Testis (tissue), 2 donors: ENCODE measurements at regions not wholly inside any gene's neighbourhood (a gene's known extent, or its start where the extent isn't known, plus 50 kb on each side); places are given as distances from the start of the nearest gene placed in this dataset.

Source experiments
- CTCF ChIP-seq, 3 experiments: fragments of 450-650 bp in 2 of 3; fragments of 200-600 bp in 1 of 3; sonication (generic) in 1 of 3; IDR thresholded peaks; one replicate each; pipeline ENCODE4 v1.5.1; 2016 to 2019; ENCODE audit warnings: antibody characterized with exemption in 3 of 3, mild to moderate bottlenecking in 2 of 3, moderate library complexity in 1 of 3
- POLR2A ChIP-seq: fragments of 450-650 bp; IDR thresholded peaks from one replicate; pipeline ENCODE4 v1.6.1; 2017; ENCODE audit warnings: antibody characterized with exemption, mild to moderate bottlenecking, moderate library complexity

GRCh38 chr4:151951671-151952050 lies 190.9 kb upstream of the GATB start:
- no peak for TF ChIP-seq POLR2A
- no peak for TF ChIP-seq CTCF (IDR thresholded peaks at IDR 0.05)
